ENCODE measurements at regions not wholly inside any gene's neighbourhood (a gene's known extent, or its start where the extent isn't known, plus 50 kb on each side); places are given as distances from the start of the nearest gene placed in this dataset.

DNA sequence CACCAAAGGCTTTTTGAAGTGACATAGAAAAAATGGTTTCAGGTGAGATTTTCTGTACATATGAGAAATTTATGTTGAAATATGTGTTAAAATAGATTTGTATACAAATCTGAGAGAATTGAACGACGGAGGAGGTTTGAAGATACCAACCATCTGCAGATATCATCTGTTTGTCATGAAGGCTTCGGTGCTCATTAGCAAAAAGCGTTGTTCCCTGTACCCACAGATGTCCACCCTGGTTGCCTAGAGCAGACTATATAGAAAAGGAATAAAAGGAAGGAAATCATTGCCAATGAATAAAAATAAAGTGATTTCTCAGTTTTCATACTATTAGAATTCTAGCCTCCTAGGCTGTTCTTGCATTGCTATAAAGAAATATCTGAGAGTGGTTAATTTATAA lies 2262.8 kb upstream of the ACO1 start:
- TF ChIP-seq, protein P1, sequence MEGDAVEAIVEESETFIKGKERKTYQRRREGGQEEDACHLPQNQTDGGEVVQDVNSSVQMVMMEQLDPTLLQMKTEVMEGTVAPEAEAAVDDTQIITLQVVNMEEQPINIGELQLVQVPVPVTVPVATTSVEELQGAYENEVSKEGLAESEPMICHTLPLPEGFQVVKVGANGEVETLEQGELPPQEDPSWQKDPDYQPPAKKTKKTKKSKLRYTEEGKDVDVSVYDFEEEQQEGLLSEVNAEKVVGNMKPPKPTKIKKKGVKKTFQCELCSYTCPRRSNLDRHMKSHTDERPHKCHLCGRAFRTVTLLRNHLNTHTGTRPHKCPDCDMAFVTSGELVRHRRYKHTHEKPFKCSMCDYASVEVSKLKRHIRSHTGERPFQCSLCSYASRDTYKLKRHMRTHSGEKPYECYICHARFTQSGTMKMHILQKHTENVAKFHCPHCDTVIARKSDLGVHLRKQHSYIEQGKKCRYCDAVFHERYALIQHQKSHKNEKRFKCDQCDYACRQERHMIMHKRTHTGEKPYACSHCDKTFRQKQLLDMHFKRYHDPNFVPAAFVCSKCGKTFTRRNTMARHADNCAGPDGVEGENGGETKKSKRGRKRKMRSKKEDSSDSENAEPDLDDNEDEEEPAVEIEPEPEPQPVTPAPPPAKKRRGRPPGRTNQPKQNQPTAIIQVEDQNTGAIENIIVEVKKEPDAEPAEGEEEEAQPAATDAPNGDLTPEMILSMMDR (conservative IDR thresholded peaks at IDR 0.05; ENCODE audit: low read depth, low read length), result no peak
- no peak for TF ChIP-seq MAFK (IDR thresholded peaks at IDR 0.05; ENCODE audit: low read depth, low read length)
- TF ChIP-seq FOS (IDR thresholded peaks at IDR 0.05; ENCODE audit: low read depth, low read length), result no peak
- no peak for TF ChIP-seq POLR2A (IDR thresholded peaks at IDR 0.05; ENCODE audit: low read depth, low read length)
- no peak for TF ChIP-seq RAD21 (IDR thresholded peaks at IDR 0.05; ENCODE audit: low read length)
- no peak for TF ChIP-seq BHLHE40 (IDR thresholded peaks at IDR 0.05; ENCODE audit: low read depth, low read length)
- TF ChIP-seq MAZ (IDR thresholded peaks at IDR 0.05; ENCODE audit: borderline replicate concordance, low read depth, low read length), result no peak
- no peak for TF ChIP-seq CHD1 (IDR thresholded peaks at IDR 0.05; ENCODE audit: low read depth, low read length)
- TF ChIP-seq RFX5 (IDR thresholded peaks at IDR 0.05; ENCODE audit: low read depth, low read length), result no peak
- TF ChIP-seq USF2 (IDR thresholded peaks at IDR 0.05; ENCODE audit: low read depth, low read length), result no peak
- TF ChIP-seq MXI1 (IDR thresholded peaks at IDR 0.05; ENCODE audit: borderline replicate concordance, low read depth, low read length), result no peak
- TF ChIP-seq SMC3 (IDR thresholded peaks at IDR 0.05; ENCODE audit: low read depth, low read length), result no peak
- TF ChIP-seq CEBPB (IDR thresholded peaks at IDR 0.05; ENCODE audit: low read depth, low read length), result no peak
- TF ChIP-seq NFE2L2 (IDR thresholded peaks at IDR 0.05; ENCODE audit: low read depth, low read length), result no peak
